CD4-positive, alpha-beta T cell treated with Interleukin-6 for 4 hours (primary cell): ENCODE measurements at regions not wholly inside any gene's neighbourhood (a gene's known extent, or its start where the extent isn't known, plus 50 kb on each side); places are given as distances from the start of the nearest gene placed in this dataset.

ENCODE experiments used
- DNase-seq: peaks from one replicate; pipeline ENCODE4 v3.0.0-alpha.2; 2020; ENCODE audit warnings: mixed read lengths

- no peak for DNase-seq
These were observed 104.6 kb upstream of the BOD1 start for GRCh38 chr5:173720953-173721600.

GRCh38 chr5:173721601-173722232, 105.3 kb upstream of the BOD1 start:
- DNase-seq: no peak

- no peak for DNase-seq
These were observed 110.6 kb upstream of the BOD1 start for GRCh38 chr5:173726846-173727557.

GRCh38 chr5:173727839-173728778, 111.7 kb upstream of the BOD1 start:
- DNase-seq: no peak

- DNase-seq: no peak
These were observed 112.8 kb upstream of the BOD1 start for GRCh38 chr5:173729079-173729765.

GRCh38 chr5:173730632-173731298, 114.3 kb upstream of the BOD1 start:
- no peak for DNase-seq

GRCh38 chr5:173733021-173733420, 116.6 kb upstream of the BOD1 start:
- no peak for DNase-seq

- DNase-seq: no peak
These were observed 117.0 kb upstream of the BOD1 start for GRCh38 chr5:173733425-173733824.

GRCh38 chr5:173733831-173734501, 117.5 kb upstream of the BOD1 start:
- no peak for DNase-seq

GRCh38 chr5:173734716-173735115, 118.3 kb upstream of the BOD1 start:
- DNase-seq: no peak

GRCh38 chr5:173735184-173735583, 118.7 kb upstream of the BOD1 start:
- DNase-seq: no peak

GRCh38 chr5:173735691-173736090, 119.2 kb upstream of the BOD1 start:
- no peak for DNase-seq

- no peak for DNase-seq
These were observed 119.9 kb upstream of the BOD1 start for GRCh38 chr5:173736374-173736773.

- DNase-seq: no peak
These were observed 120.5 kb upstream of the BOD1 start for GRCh38 chr5:173736923-173737412.

- no peak for DNase-seq
These were observed 123.3 kb upstream of the BOD1 start for GRCh38 chr5:173739741-173740140.

- no peak for DNase-seq
These were observed 124.0 kb upstream of the BOD1 start for GRCh38 chr5:173740400-173740799.

GRCh38 chr5:173741087-173741486, 124.6 kb upstream of the BOD1 start:
- DNase-seq: no peak

- no peak for DNase-seq
These were observed 125.4 kb upstream of the BOD1 start for GRCh38 chr5:173741729-173742431.

- DNase-seq: no peak
These were observed 126.0 kb upstream of the BOD1 start for GRCh38 chr5:173742432-173742816.

- no peak for DNase-seq
These were observed 127.3 kb upstream of the BOD1 start for GRCh38 chr5:173743641-173744343.
